Ascending aorta (tissue), 2 donors: ENCODE measurements at regions not wholly inside any gene's neighbourhood (a gene's known extent, or its start where the extent isn't known, plus 50 kb on each side); places are given as distances from the start of the nearest gene placed in this dataset.

ENCODE experiments used
- DNase-seq, 2 donors: peaks; one replicate each; pipeline ENCODE4 v3.0.0-alpha.2; 2019; ENCODE audit warnings: low spot score in 2 of 2
- H3K27ac ChIP-seq, 2 donors: fragments of 200-600 bp; sonication (generic); one replicate each; pipeline ENCODE4 v1.5.1; 2016 to 2017; ENCODE audit warnings: mild to moderate bottlenecking in 1 of 2
- H3K27me3 ChIP-seq: fragments of 200-600 bp; sonication (generic); one replicate; pipeline ENCODE4 v1.5.1; 2017
- H3K36me3 ChIP-seq, 2 donors: fragments of 200-600 bp; sonication (generic); one replicate each; pipeline ENCODE4 v1.5.1; 2016
- H3K4me1 ChIP-seq, 2 donors: fragments of 200-600 bp; sonication (generic); one replicate each; pipeline ENCODE4 v1.5.1; 2016 to 2017; ENCODE audit warnings: mild to moderate bottlenecking in 1 of 2
- H3K4me3 ChIP-seq, 2 donors: fragments of 200-600 bp; sonication (generic); one replicate each; pipeline ENCODE4 v1.5.1; 2016 to 2017; ENCODE audit warnings: mild to moderate bottlenecking in 1 of 2
- H3K9me3 ChIP-seq, 2 donors: fragments of 200-600 bp; sonication (generic); one replicate each; pipeline ENCODE4 v1.5.1; 2016
- intact Hi-C: fragments of 100-400 bp; cut with DNase I; formaldehyde crosslinking; loops from one replicate; pipeline ENCODE4 v1.15.1; 2023
- TF ChIP-seq, protein P1 (sequence below), 3 experiments: fragments of 200-600 bp in 2 of 3; fragments of 450-650 bp in 1 of 3; sonication (generic) in 2 of 3; IDR thresholded peaks; one replicate each; pipeline ENCODE4 v1.5.1; 2016 to 2019; ENCODE audit warnings: antibody characterized with exemption in 3 of 3, mild to moderate bottlenecking in 1 of 3, moderate library complexity in 1 of 3

DNA sequence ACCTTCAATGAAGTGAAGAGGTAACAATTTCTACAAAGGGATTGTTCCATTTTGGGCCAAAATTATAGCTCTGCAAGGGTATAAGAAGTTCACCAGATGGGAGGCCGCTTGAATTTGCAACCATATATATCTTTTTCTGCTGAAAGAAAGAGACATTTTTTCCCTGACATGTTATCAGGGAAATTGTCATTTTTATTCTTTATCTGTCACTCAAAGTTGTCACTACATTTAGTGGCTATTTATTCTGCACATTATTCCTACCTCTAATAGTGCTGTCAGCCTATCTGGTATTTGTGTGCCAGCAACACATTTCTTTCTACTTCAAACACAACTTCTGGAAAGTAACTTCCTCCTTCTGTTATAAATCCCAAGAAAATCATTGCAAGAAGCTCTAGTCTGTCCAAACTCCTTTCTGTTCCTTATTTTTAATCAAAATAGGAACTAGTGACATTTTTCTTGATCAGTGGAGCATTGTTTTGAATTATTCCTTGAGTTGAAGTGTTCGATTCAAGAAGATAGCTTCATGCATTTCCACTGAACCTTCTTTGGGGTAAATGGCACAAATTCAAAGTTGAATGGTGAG lies 137.9 kb upstream of the ATP2B1 start:
- H3K4me3 ChIP-seq: no peak overlapping the region
- H3K9me3 ChIP-seq: no peaks in the 10 kb centered on the region
- TF ChIP-seq, protein P1, sequence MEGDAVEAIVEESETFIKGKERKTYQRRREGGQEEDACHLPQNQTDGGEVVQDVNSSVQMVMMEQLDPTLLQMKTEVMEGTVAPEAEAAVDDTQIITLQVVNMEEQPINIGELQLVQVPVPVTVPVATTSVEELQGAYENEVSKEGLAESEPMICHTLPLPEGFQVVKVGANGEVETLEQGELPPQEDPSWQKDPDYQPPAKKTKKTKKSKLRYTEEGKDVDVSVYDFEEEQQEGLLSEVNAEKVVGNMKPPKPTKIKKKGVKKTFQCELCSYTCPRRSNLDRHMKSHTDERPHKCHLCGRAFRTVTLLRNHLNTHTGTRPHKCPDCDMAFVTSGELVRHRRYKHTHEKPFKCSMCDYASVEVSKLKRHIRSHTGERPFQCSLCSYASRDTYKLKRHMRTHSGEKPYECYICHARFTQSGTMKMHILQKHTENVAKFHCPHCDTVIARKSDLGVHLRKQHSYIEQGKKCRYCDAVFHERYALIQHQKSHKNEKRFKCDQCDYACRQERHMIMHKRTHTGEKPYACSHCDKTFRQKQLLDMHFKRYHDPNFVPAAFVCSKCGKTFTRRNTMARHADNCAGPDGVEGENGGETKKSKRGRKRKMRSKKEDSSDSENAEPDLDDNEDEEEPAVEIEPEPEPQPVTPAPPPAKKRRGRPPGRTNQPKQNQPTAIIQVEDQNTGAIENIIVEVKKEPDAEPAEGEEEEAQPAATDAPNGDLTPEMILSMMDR (IDR thresholded peaks at IDR 0.05): no peak
- no peaks in the 10 kb centered on the region for H3K36me3 ChIP-seq
- no peaks in the 10 kb centered on the region for H3K27me3 ChIP-seq
- intact Hi-C loops: no loop called here
- no peaks in the 10 kb centered on the region for H3K4me1 ChIP-seq
- H3K27ac ChIP-seq: no peak overlapping the region
- DNase-seq: no peak

DNA sequence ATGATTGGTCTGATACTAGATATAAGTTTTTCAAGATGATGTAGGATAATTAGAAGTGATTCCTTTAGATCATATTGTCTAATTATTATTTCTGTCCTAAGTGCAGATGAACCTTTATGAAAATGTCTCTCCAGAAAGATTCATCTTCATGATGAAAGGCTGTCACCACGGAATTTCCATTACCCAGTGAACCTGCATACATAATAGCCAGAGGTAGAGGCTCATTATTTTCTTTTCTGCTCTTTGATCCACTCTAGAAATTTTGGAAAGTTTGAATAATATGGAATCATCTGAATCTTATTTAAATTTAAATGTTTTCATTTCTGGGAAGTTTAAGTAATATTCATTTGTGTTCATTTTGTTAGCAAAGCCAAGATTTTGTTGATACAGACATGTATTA lies 137.1 kb upstream of the ATP2B1 start:
- H3K36me3 ChIP-seq: no peaks in the 10 kb centered on the region
- H3K9me3 ChIP-seq: no peaks in the 10 kb centered on the region
- no peak for DNase-seq
- intact Hi-C loops: no loop called here
- TF ChIP-seq, protein P1 (IDR thresholded peaks at IDR 0.05): no peak
- H3K27me3 ChIP-seq: no peaks in the 10 kb centered on the region
- H3K27ac ChIP-seq: no peak overlapping the region
- H3K4me1 ChIP-seq: no peaks in the 10 kb centered on the region
- no peak overlapping the region for H3K4me3 ChIP-seq

DNA sequence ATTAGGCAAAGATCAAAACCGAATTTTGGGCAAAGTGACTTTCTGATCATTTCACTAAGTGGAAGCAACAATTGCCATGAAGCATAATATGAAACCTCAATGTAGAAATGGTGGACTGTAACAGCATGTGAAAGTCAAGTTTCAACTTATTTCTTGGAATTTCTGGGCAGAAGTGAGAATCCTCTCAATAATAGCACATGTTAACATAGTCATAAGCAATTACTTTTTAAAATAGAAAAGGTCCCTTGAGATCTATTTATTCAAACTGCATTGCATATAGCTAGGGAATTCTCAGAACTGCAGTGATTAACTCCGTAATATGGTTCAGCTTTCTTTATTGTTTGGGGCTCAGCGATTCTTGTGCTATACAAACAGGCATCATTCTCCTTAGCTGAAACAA lies 136.7 kb upstream of the ATP2B1 start:
- no peak overlapping the region for H3K27ac ChIP-seq
- intact Hi-C loops: no loop called here
- no peaks in the 10 kb centered on the region for H3K27me3 ChIP-seq
- no peaks in the 10 kb centered on the region for H3K36me3 ChIP-seq
- DNase-seq: no peak
- TF ChIP-seq, protein P1 (IDR thresholded peaks at IDR 0.05): no peak
- no peaks in the 10 kb centered on the region for H3K9me3 ChIP-seq
- H3K4me1 ChIP-seq: no peaks in the 10 kb centered on the region
- H3K4me3 ChIP-seq: no peak overlapping the region

DNA sequence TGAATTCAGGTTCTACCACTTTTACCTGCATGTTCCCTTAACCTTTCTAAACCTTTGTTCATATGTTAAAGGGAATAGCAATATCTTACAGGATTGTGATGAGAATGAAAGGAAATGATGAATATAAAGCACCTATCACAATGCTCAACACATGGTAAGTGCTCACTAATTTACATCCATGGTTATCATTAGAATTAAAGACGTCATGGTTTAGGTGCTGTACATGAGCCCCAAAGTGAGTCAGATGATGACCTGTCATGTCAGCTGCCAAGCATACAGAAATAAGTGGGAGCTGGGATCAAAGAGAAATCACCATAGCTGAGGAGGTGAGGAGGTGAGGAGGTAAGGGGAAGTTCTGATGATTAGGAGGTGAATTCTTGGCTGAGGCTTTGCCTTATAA lies 135.9 kb upstream of the ATP2B1 start:
- intact Hi-C loops: no loop called here

DNA sequence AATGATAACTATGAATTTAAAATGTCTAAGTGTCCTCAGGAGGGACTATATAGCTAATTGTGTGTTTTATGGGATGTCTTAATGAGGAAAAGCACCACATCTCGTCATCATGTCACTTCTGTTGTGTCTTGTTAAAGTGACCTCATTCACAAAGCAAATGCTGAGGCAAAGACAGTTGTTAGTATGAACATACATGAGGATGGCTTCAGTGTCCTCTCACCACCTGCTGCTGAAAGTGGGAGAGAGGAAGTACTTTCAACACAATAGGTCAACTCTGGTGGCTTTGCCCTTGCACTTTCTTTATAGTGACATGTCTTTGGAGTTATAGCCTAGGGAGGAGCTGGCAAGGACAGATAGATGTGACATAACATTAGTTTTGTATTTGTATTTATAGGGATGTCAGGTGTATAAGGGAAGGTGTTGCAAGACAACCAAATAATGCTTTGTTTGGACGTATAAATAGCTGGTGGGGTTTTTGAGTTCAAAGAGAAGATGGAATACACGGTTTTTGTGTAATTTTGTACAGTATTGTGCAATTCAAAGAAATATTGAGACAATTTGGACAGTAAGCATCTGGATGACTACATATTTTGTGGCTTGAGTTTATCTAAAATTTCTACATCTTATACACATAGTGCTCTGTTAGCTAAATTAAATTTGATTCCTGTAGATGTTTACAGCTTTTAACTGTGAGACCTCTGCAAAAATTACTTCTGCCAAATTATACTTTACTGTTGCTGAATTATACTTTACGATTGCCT lies 131.7 kb upstream of the ATP2B1 start:
- H3K4me3 ChIP-seq: no peak overlapping the region
- no peaks in the 10 kb centered on the region for H3K36me3 ChIP-seq
- H3K9me3 ChIP-seq: no peaks in the 10 kb centered on the region
- no peaks in the 10 kb centered on the region for H3K27me3 ChIP-seq
- no peak overlapping the region for H3K27ac ChIP-seq
- DNase-seq: no peak
- H3K4me1 ChIP-seq: no peaks in the 10 kb centered on the region
- intact Hi-C loops: no loop called here
- TF ChIP-seq, protein P1 (IDR thresholded peaks at IDR 0.05): no peak

More for the DNA sequence above, 135.9 kb upstream of the ATP2B1 start:
- no peaks in the 10 kb centered on the region for H3K9me3 ChIP-seq
- no peaks in the 10 kb centered on the region for H3K36me3 ChIP-seq
- no peak for DNase-seq
- H3K27me3 ChIP-seq: no peaks in the 10 kb centered on the region
- no peak overlapping the region for H3K4me3 ChIP-seq
- H3K4me1 ChIP-seq: no peaks in the 10 kb centered on the region
- TF ChIP-seq, protein P1 (IDR thresholded peaks at IDR 0.05): no peak
- no peak overlapping the region for H3K27ac ChIP-seq
